BLaER1 treated with 17β-estradiol and CSF1 and Interleukin-3, amounts not matched to agents 10 nM and 100 nM (cell line): ENCODE measurements at regions not wholly inside any gene's neighbourhood (a gene's known extent, or its start where the extent isn't known, plus 50 kb on each side); places are given as distances from the start of the nearest gene placed in this dataset.
A peak's percentile ranks its signal among the peaks of the same experiment; 100 is the strongest.

Experiments used
- H3K27ac ChIP-seq, 11 experiments: shearing (Covaris generic); formaldehyde crosslinking; 2 replicates each; pipeline ENCODE4 v1.8.1; 2022
- H3K27me3 ChIP-seq, 11 experiments: shearing (Covaris generic); formaldehyde crosslinking; 2 replicates each; pipeline ENCODE4 v1.8.1; 2022
- H3K36me3 ChIP-seq, 11 experiments: shearing (Covaris generic); formaldehyde crosslinking; 2 replicates each; pipeline ENCODE4 v1.8.1; 2022
- H3K4me1 ChIP-seq, 10 experiments: shearing (Covaris generic); formaldehyde crosslinking; 2 replicates each; pipeline ENCODE4 v1.8.1; 2022
- H3K4me2 ChIP-seq, 11 experiments: shearing (Covaris generic); formaldehyde crosslinking; 2 replicates each; pipeline ENCODE4 v1.8.1; 2022
- H3K4me3 ChIP-seq, 10 experiments: shearing (Covaris generic); formaldehyde crosslinking; 2 replicates each; pipeline ENCODE4 v1.8.1; 2022
- H3K9ac ChIP-seq, 11 experiments: shearing (Covaris generic); formaldehyde crosslinking; 2 replicates each; pipeline ENCODE4 v1.8.1; 2022
- H3K9me3 ChIP-seq, 11 experiments: shearing (Covaris generic); formaldehyde crosslinking; replicated peaks in 1 of 11; 2 replicates each; pipeline ENCODE4 v1.8.1; 2022
- H4K20me1 ChIP-seq, 11 experiments: shearing (Covaris generic); formaldehyde crosslinking; 2 replicates each; pipeline ENCODE4 v1.8.1; 2022
- Cebpa-rat ChIP-seq, 11 experiments: shearing (Covaris generic); IDR thresholded peaks; 2 replicates each; pipeline ENCODE4 v1.8.1; 2022

DNA sequence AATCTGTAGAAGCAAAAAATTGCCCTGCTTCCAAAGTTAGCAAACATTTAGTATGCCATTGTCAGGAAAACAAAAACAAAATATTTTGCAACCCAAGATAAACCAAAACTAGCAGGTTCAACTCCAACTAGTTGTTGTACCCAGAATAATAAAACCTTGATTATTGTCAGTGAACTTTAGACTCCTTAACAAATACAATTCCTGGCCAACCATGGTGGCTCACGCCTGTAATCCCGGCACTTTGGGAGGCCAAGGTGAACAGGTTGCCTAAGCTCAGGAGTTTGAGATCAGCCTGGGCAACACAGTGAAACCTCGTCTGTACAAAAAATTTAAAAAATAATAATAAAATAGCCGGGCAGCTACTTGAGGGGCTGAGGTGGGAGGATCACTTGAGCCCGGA, 53.6 kb upstream of the EPCAM start:
- peaks cover 15 to 43% (median 28%) of the 10 kb centered on the region in 10 experiments for H3K4me1 ChIP-seq
- H3K9me3 ChIP-seq = peaks cover 7 to 15% (median 12%) of the 10 kb centered on the region in 11 experiments; a peak in 18 of 22 replicates
- no peak for TF ChIP-seq Cebpa-rat (IDR thresholded peaks at IDR 0.05)
- no peaks in the 10 kb centered on the region for H4K20me1 ChIP-seq
- no peaks in the 10 kb centered on the region for H3K27me3 ChIP-seq
- H3K27ac ChIP-seq = no peak overlapping the region
- H3K9ac ChIP-seq = no peak overlapping the region
- H3K36me3 ChIP-seq = no peaks in the 10 kb centered on the region
- H3K4me2 ChIP-seq = no peak overlapping the region
- no peak overlapping the region for H3K4me3 ChIP-seq

DNA sequence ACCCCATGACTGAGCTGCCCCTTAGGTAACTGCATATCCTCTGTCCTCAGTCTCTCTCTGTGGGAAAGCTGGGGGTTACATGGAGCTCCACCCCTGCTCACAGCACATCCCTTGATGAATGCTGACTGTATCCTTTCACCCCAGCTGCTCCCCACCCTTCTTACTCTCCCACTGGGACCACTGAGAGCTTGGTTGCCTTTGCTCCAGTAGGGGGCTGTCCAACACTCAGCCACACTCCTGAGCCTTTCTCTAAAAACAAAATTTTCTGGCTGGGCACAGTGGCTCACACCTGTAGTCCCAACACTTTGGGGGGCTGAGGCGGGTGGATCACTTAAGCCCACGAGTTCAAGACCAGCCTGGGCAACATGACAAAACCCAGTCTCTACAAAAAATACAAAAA, 55.4 kb upstream of the EPCAM start:
- TF ChIP-seq Cebpa-rat (IDR thresholded peaks at IDR 0.05) = no peak
- peak overlapping the region in 2 of 11 experiments; percentile 18 to 32; a peak in 2 of 22 replicates for H3K27ac ChIP-seq

DNA sequence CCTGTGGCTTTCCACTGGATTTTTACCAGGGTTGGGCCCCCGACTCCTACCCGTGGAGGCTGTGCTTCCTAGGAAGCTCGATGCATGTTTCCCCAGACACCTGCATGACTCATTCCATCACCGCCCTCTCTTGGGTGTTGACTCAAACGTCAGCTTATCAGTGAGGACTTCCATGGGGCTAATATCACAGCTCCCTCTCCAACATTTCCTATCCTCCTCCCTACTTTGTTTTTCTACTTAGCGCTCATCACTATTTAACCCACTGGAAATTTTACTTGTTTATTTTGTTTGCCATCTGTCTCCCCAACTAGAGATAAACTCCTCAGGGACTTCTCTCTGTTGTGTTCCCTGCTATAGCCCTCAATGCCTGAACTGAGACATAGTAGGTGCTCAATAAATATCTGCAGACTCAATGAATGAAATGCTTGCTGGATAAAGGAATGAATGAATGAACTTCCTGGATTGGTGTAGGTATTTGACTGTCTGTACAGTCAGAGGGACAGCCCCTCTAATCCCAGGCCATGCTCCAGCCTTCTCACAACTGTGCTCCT, 55.9 kb upstream of the EPCAM start:
- Histone ChIP-seq H3K4me1 (peaks cover 33 to 57% (median 45%) of the 10 kb centered on the region in 10 experiments), H3K27me3 (no peaks in the 10 kb centered on the region), H4K20me1 (no peaks in the 10 kb centered on the region), H3K9ac (no peak overlapping the region), H3K4me2 (peak overlapping the region in 2 of 11 experiments; percentile 18 to 94; a peak in 4 of 22 replicates), H3K36me3 (no peaks in the 10 kb centered on the region), H3K27ac (peak overlapping the region in 2 of 11 experiments; percentile 18 to 32; a peak in 2 of 22 replicates), H3K4me3 (no peak overlapping the region), H3K9me3 (peaks cover 7 to 15% (median 12%) of the 10 kb centered on the region in 11 experiments; a peak in 18 of 22 replicates)
- TF ChIP-seq Cebpa-rat (IDR thresholded peaks at IDR 0.05) = no peak

More for the DNA sequence above, 55.4 kb upstream of the EPCAM start:
- Histone ChIP-seq H3K4me2 (0 out of 22 replicates have a peak overlapping the region, but pooled peaks of 1 of the 11 experiments have one; percentile 94), H3K4me1 (peaks cover 32 to 52% (median 39%) of the 10 kb centered on the region in 10 experiments), H3K9ac (no peak overlapping the region), H3K36me3 (no peaks in the 10 kb centered on the region), H3K27me3 (no peaks in the 10 kb centered on the region), H3K4me3 (no peak overlapping the region), H4K20me1 (no peaks in the 10 kb centered on the region), H3K9me3 (peaks cover 7 to 15% (median 12%) of the 10 kb centered on the region in 11 experiments; a peak in 18 of 22 replicates)

DNA sequence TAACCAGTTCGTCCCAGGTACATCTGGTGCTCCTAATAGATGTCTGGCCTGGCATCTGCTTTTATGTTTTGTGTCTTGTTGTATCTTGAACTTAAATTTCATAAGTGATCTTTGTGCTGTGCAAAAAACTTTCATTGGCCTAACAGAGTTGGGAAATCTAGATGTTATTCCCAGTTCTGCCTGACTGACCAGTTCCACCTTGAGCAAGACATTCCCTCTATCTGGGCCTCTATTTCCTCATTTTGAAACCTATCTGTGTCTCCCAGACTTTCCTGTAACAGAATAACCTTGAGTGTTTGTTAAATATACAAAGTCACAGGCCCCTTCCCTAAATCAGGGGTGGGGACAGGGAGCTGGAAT, 56.6 kb upstream of the EPCAM start:
- H3K4me1 ChIP-seq = peaks cover 33 to 65% (median 50%) of the 10 kb centered on the region in 10 experiments
- H3K27me3 ChIP-seq = no peaks in the 10 kb centered on the region
- no peak overlapping the region for H3K4me3 ChIP-seq
- no peak overlapping the region for H3K27ac ChIP-seq
- H3K36me3 ChIP-seq = no peaks in the 10 kb centered on the region
- peak overlapping the region in 5 of 11 experiments; percentile 13 to 94 (median 33); a peak in 8 of 22 replicates for H3K4me2 ChIP-seq
- H3K9me3 ChIP-seq = peaks cover 7 to 15% (median 12%) of the 10 kb centered on the region in 11 experiments; a peak in 18 of 22 replicates
- TF ChIP-seq Cebpa-rat (IDR thresholded peaks at IDR 0.05) = no peak
- H3K9ac ChIP-seq = no peak overlapping the region
- no peaks in the 10 kb centered on the region for H4K20me1 ChIP-seq

DNA sequence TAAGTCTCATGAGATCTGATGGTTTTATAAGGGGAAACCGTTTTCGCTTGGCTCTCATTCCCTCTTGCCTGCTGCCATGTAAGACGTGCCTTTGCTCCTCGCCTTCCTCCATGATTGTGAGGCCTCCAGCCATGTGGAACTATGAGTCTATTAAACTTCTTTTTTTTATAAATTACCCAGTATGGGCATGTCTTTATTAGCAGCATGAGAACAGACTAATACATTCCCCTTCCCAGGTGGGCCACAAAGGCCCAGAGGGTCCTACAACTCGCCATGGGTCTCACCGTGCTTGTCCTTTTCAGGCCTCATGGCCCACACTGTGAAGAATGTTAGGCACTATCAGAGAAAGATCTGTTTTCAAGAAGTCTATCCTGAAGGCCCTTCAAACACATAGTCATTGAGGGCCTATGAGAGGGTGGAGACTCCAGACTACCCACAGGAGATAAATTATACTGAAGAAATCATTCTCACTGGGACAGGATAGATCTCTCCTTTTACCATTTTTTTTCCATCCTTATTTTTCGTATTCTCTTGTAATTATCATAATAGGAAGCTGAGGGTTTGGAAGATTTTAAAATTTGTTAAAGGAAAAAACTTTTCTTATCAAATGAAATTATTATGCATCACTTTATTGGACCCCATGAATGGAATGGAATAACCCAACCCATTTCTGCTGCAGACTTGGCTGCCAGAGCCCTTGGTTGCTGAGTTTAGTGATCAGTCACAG, 57.2 kb upstream of the EPCAM start:
- Histone ChIP-seq H3K4me2 (peak overlapping the region; percentile 13 to 94 (median 88); a peak in 21 of 22 replicates), H3K9me3 (peaks cover 7 to 15% (median 12%) of the 10 kb centered on the region in 11 experiments; a peak in 18 of 22 replicates)

DNA sequence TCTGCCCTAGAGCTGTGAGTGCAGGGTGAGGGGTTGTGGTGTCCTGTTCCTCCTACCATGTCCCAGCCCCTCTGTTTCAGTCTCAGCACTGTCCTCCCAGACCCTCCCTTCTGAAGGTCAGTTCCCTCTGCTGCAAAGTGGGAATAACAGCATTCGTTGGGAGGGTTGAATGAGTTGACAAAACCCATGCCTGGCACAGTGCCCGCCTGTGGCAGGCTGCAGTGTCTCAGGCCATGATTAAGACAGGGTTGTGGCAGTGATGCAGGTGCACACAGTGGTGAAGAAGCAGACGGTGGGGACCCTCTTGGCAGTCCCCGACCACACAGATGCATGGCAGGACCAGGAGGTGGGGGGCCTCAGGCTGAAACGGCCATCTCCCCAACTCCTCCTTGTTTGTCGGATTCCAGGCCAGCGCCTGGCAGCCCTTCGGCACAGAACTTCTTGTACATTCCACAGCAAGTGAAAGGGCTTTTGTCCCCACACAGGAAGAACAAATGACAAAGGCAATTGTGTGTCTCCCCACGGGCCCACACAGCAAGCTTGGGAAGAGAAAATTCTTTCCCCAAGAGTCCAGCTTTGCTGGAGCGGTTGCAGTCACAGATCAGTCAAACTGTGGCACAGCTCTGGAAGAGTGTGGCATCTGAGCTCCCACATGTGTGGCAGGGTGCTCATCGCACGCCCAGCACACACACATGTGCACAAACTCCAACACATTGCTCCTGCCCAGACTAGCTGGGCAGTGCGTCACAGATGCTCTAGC, 58.1 kb upstream of the EPCAM start:
- Histone ChIP-seq H4K20me1 (no peaks in the 10 kb centered on the region), H3K36me3 (no peaks in the 10 kb centered on the region), H3K27ac (peak overlapping the region; percentile 34 to 92 (median 85); a peak in 21 of 22 replicates), H3K4me2 (peak overlapping the region; percentile 80 to 94 (median 88)), H3K9me3 (peaks cover 7 to 15% (median 12%) of the 10 kb centered on the region in 11 experiments; a peak in 18 of 22 replicates), H3K4me3 (peak overlapping the region in 8 of 10 experiments; percentile 0 to 55 (median 26); a peak in 13 of 20 replicates), H3K9ac (peak overlapping the region in 10 of 11 experiments; percentile 40 to 78 (median 72); a peak in 20 of 22 replicates), H3K4me1 (peaks cover 33 to 80% (median 53%) of the 10 kb centered on the region in 10 experiments), H3K27me3 (no peaks in the 10 kb centered on the region)
- no peak for TF ChIP-seq Cebpa-rat (IDR thresholded peaks at IDR 0.05)

More for the DNA sequence above, 57.2 kb upstream of the EPCAM start:
- no peaks in the 10 kb centered on the region for H3K36me3 ChIP-seq
- no peak for TF ChIP-seq Cebpa-rat (IDR thresholded peaks at IDR 0.05)
- H4K20me1 ChIP-seq = no peaks in the 10 kb centered on the region
- H3K4me1 ChIP-seq = peaks cover 33 to 70% (median 53%) of the 10 kb centered on the region in 10 experiments
- H3K9ac ChIP-seq = peak overlapping the region in 2 of 11 experiments; percentile 72 to 74; a peak in 3 of 22 replicates
- no peak overlapping the region for H3K4me3 ChIP-seq
- no peaks in the 10 kb centered on the region for H3K27me3 ChIP-seq
- peak overlapping the region in 9 of 11 experiments; percentile 78 to 92 (median 85); a peak in 16 of 22 replicates for H3K27ac ChIP-seq

DNA sequence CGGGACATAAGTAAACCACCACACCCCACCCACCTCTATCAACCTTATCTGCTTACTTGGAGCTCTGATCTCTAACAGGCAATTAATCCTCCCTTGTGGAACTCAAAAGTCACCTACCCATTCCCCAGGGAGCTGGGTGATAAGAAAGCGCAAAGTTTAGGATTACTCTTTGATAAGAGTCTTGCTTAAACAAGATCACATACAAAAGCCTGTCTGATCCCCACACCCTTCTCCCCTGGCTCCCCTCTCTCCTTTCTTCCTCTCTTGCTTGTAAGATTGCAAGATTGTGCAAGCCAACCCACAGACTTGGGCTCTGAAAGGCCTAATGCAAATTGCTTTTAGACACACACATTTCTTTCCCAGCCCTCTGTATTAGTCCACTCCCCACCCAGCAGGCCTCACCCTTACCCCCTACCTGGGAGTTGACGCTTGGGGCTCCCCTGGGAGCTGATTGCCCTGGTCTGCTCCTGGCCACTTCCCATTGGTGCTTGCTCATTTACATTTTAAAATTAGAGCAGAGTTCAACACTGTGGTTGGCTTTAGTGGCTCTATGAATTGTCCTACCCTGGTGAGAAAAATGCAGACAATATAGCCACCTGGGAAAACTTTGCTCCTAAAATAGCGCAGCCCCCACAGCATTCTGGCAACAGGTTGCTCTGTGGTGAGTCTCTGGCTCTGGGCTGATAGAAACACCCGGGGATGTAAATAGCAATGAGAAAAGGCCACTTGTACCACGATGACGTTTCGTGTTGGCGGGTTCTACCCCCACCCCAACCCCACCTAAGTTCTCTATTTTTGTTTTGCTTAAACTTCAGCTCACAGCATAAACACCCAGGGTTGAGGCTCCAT, 58.9 kb upstream of the EPCAM start:
- Histone ChIP-seq H4K20me1 (no peaks in the 10 kb centered on the region), H3K27me3 (no peaks in the 10 kb centered on the region), H3K9me3 (peaks cover 7 to 15% (median 12%) of the 10 kb centered on the region in 11 experiments; a peak in 18 of 22 replicates), H3K4me1 (peaks cover 33 to 81% (median 53%) of the 10 kb centered on the region in 10 experiments), H3K9ac (peak overlapping the region; percentile 40 to 78 (median 72); a peak in 21 of 22 replicates), H3K4me3 (peak overlapping the region in 8 of 10 experiments; percentile 9 to 55 (median 26); a peak in 12 of 20 replicates), H3K36me3 (no peaks in the 10 kb centered on the region), H3K27ac (peak overlapping the region; percentile 34 to 92 (median 85); a peak in 21 of 22 replicates), H3K4me2 (peak overlapping the region; percentile 80 to 94 (median 88))
- peak; percentile 66 to 99 (median 96); a peak in 21 of 22 replicates for TF ChIP-seq Cebpa-rat (IDR thresholded peaks at IDR 0.05)
